ENCODE measurements at regions not wholly inside any gene's neighbourhood (a gene's known extent, or its start where the extent isn't known, plus 50 kb on each side); places are given as distances from the start of the nearest gene placed in this dataset.
"Not testable (repeated sequence)": the region's sequence is repeated elsewhere in the genome, so short reads cannot be mapped to it uniquely, and the experiment has no call there.

DNA sequence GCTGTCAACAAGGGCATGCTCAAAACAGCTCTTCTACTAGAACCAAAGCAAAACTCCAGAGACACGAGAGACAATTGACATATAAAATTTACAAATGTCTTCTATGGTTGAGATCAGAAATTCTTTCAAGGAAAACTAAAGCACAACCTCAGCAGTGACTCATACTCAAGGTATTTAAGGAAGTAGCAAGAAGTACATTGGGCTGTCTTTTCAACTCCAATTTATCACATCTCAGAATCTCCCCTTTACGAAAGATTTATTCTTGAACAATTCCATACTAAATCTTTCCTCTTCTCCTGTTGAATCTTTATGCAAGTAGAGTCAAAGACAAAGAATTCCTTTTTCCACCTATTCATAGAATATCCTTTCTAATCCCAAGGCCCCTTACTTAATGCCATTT, 324.0 kb downstream of the IRS1 start:
- DNase-seq (ENCODE audit: low read depth), result peak; percentile 84

DNA sequence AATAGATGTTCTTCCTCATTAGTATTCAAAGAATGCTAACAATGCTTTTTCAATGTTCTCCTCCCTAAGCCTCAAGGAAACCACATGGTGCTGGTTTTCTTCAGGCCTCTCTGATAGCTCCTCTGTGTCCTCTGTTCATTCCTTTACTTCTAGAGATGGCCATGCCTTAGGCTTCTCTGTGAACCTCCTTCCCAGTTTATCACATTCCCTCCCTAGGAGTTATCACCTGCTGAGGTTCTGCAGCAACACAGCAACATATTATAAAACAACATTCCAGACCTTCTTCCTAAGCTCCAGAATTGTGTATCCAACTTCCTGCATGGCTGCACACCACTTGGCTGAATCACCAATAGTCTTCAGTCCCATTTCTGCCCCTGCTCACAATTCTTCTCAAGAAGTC, 325.5 kb downstream of the IRS1 start:
- peak; percentile 41 for DNase-seq (ENCODE audit: low read depth)

- no peak for DNase-seq (ENCODE audit: low read depth)
These were observed 327.6 kb downstream of the IRS1 start for GRCh38 chr2:226471987-226472470.

- no peak for DNase-seq (ENCODE audit: low read depth)
These were observed 332.0 kb downstream of the IRS1 start for GRCh38 chr2:226467633-226468032.

DNA sequence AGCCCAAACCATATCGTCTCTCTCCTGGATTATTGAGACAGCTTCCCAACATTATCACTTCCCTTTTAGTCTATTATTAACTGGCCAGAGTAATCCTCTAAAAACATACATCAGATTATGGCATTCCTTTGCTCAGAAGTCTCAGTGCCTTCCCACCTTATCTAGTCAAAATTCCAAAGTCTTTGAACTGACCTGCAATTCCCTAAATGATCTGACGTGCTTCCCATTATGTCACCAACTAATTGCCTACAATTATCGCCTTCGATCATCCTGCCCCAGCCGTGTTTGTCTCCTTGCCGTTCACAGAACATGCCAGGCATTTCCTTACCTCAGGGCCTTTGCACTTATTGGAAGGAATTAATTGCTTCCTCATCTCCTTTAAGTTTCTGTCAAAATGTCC, 332.4 kb downstream of the IRS1 start:
- no peak for DNase-seq (ENCODE audit: low read depth)

DNA sequence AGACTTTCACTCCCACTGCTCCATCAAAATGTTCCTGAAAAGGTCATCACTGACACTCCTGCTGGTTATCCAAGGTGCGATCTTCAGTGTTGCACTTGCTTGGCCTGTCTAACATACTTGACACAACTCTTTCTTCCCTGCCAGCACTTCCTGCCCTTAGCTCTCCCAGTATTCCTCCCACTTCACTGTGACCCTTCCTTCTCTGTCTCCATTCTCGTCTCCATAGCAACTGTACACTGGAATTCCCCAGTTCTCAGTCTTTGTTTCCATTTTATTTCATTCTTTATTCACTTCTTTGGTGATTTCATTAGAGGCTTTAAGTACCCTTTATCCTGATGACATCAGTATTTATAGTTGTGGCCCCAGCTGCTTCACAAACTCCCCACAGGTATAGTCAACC, 333.0 kb downstream of the IRS1 start:
- DNase-seq (ENCODE audit: low read depth), result peak; percentile 30

- DNase-seq (ENCODE audit: low read depth), result no peak
These were observed 333.5 kb downstream of the IRS1 start for GRCh38 chr2:226466124-226466523.

GRCh38 chr2:226464380-226464779, 335.2 kb downstream of the IRS1 start:
- DNase-seq (ENCODE audit: low read depth), result no peak

GRCh38 chr2:226463154-226463553, 336.5 kb downstream of the IRS1 start:
- DNase-seq (ENCODE audit: low read depth), result no peak

- no peak for DNase-seq (ENCODE audit: low read depth)
These were observed 337.6 kb downstream of the IRS1 start for GRCh38 chr2:226461981-226462380.

- not testable (repeated sequence) for DNase-seq (ENCODE audit: low read depth)
These were observed 343.5 kb downstream of the IRS1 start for GRCh38 chr2:226456144-226456543.

DNA sequence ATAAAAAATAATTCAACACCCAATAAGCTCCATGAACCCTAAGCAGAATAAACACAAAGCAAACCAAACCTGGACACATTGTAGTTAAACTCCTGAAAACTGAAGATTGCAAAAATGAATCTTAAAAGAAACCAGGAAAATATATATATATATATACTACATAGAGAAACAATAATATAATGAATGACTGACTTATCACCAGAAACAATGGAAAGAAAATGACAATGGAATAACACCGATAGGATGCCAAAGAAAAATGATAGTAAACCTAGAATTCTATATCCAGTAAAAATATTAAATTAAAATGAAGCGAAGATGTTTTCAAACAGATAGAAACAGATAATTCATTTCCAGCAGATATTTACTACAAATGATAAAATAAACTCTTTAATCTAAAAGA, 346.9 kb downstream of the IRS1 start:
- no peak for DNase-seq (ENCODE audit: low read depth)

- no peak for DNase-seq (ENCODE audit: low read depth)
These were observed 348.1 kb downstream of the IRS1 start for GRCh38 chr2:226451486-226451885.

DNA sequence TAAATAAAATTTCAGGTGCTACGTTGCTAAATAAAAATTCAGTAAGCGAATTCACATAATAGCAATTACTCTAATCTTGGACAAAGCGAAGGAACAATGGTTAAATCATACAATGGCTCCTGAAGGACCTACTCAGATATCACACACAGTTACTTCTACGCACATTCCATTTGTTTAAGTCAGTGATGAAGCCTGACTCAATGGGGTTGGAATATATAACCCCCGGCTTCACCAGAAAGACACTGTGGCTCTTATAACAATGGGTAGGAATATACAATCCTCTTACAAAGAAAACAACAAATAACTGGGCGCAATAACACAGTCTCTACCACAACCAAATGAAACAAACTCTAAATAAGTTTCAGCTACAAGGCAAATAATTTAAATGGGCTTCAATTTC, 349.5 kb downstream of the IRS1 start:
- peak; percentile 25 for DNase-seq (ENCODE audit: low read depth)

DNA sequence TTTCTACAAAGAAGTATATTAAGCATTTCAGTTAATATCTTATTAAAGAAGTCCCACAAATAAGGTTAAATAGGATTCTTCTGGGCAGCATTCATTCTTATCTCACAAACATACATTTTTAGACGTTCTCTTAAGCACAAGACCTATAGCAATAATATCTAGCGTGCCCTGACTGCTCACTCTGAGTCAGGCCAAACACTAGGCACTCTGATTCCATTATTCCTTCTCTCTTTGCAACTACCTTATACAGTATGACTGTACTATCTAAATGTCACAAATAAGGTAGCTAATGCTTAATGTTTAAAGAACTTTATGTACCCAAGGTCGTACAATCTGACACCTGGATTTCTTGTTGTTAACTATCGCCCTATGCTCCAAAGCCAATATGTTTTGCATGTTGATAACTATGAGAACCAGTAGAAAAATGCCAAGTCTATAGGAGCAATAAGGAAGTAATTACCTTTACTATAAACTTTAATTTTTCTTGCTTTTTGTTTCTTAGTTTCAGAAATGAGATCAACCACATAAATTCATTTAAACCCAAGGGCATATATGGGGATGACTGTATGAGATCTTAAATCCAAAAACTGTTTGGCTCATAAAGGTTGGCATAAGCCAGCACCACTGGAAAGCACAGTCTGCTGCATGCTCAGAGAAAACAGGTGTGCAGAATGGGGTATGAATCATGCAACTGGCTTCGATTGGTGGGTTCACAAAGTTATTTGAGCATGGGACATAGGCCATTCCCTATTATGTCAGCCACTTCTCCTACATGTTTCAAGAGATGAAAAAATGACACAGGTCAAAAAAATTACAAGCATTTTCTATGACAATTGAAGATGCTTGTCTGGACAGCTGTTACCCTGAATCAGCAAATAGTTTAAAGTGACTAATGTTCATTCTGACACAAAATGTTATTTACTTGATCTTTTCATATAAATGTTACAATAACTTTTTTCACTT, 352.0 kb downstream of the IRS1 start:
- peak; percentile 79 for DNase-seq (ENCODE audit: low read depth)

GRCh38 chr2:226446406-226447001, 353.1 kb downstream of the IRS1 start:
- peak; percentile 96 for DNase-seq (ENCODE audit: low read depth)

DNA sequence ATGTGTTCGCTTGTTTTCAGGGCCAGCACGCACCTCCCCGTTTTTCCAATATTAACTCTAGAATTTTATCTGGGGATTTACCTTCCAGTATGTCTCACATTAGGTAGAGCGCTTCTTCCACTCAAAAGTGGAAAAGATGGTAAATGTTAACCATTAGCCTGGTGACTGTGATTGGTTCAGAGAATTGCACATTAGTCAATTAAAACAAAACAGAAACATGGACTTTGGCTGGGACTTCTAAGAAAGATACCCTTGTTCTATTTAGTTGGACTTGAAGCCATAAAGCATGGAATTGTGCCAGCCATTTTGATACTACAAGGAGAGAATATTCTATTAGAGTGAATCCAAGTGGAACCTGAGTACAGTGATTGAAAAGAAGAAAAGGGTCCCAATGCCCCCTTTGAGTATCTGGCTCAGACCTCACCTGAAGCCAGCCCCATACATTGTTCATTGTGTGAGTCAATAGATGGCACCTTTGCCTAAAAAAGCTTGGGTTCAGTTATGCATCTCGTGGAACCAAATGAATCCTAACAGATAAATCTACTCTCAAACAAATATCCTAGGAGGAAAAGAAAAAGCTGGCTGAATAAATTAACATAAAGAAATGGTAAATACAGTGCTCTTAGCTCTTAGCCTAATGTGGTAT, 354.3 kb downstream of the IRS1 start:
- no peak for DNase-seq (ENCODE audit: low read depth)

DNA sequence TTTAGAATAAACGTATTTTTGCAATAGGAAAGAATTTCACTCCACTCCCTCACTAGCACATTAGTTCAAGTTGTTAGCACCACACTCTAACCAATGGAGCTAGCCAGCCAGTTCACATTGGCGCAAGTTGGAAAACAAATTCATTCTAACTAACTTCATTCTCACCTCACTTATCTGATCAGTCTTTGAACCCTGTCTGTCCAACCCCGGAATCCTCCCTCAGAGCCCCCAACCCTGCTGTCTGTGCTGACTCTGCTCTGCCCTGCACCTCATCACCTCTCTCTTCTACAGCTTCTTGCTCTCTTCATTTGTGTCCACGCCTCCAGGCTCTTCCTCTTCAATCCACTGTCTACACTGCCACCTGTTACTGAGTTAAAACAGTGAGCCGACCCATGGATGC, 356.5 kb downstream of the IRS1 start:
- DNase-seq (ENCODE audit: low read depth), result no peak

DNA sequence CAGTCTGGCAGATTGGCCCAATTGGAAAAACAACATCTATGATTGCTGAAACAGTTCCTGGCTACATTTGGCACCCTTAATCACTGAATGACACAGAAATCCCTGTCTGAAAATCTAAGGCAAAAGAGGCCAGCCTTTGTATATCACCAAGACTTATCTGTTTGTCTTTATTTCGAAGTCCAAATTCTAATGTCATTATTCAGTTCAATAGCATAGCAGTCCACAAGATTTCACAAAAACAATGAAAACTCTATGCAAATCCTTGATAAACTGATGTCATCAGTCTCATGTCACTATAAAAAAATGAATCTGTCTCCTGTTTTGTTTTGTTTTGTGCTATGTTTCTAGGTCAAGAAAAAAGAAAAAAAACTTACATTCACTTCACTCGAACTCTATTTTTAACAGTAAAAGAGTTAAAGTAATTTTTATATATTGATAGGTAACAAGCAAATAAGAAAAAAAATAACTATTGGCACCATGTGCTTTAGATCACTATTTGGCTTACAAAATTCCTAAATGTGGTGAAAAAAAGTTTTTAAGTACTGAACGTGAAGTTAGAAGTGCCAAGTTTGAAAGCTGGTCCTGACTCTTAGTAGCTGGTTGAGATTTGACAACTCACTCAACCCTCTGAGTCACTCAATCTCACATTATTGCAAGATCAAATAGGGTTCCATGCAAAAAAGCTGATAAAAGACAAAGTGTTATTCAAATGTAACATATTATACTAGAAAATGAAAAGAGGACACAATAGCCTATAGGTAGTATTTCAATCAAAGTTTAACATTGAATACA, 359.3 kb downstream of the IRS1 start:
- peak; percentile 49 for DNase-seq (ENCODE audit: low read depth)

DNA sequence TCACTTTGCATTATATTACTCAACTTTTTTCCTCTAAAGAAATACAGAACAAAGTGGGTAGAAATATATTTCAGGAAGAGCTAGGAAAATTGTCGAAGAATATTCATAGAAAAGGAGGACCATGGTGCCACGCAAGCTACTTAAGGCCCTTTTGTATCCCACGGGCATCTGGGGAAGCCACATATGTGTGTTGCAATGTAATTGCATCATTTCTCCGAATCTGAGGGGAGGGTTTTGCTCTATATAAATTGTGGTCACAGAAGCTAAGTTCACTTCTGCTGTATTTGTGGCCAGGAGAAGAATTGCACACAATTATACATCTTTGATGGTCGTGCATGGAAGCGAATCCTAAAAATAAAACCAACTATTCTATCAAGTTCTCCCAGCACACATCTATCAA, 360.3 kb downstream of the IRS1 start:
- no peak for DNase-seq (ENCODE audit: low read depth)

GRCh38 chr2:226435146-226435545, 364.5 kb downstream of the IRS1 start:
- DNase-seq (ENCODE audit: low read depth), result no peak

- DNase-seq (ENCODE audit: low read depth), result no peak
These were observed 364.9 kb downstream of the IRS1 start for GRCh38 chr2:226434702-226435101.
